A549 (cell line): ENCODE measurements at regions not wholly inside any gene's neighbourhood (a gene's known extent, or its start where the extent isn't known, plus 50 kb on each side); places are given as distances from the start of the nearest gene placed in this dataset.

Experiments used
- ATAC-seq, 2 experiments: fragments of 200-7000 bp in 1 of 2; fragments of >200 bp in 1 of 2; cut with Nextera tagmentation in 1 of 2; cut with Tn5 transposase in 1 of 2; 3 replicates each; pipeline versions ENCODE4 v1.8.0 to v1.9.1; 2018 to 2020; ENCODE audit warnings: mild to moderate bottlenecking in 1 of 2, moderate library complexity in 1 of 2
- CTCF ChIA-PET: fragments of 300-600 bp; sonication (Branson Sonifier 250); formaldehyde crosslinking; extraction: SDS; loops from one replicate; lab custom pipeline; 2021; ENCODE audit warnings: antibody characterized with exemption, inconsistent platforms; lab: Yijun Ruan, JAX
- POLR2A ChIA-PET: fragments of 350-600 bp; formaldehyde crosslinking; extraction: SDS; loops from one replicate; lab custom pipeline; 2021; ENCODE audit warnings: antibody characterized with exemption, inconsistent platforms; lab: Yijun Ruan, JAX
- DNase-seq, 2 experiments: peaks; one replicate each; pipeline versions ENCODE4 v3.0.0 to v3.0.0-alpha.2; 2011 to 2016; ENCODE audit warnings: low read depth in 1 of 2, low spot score in 1 of 2
- FAIRE-seq: peaks from 2 replicates; lab custom pipeline; 2011; peaks lifted over from hg19 to GRCh38; lab: Jason Lieb, UNC
- H3K27ac ChIP-seq, 2 experiments: fragments of >200 bp; sonication (Bioruptor Twin); formaldehyde crosslinking; 3 replicates each; pipeline ENCODE4 v1.5.1; 2016 to 2017
- H3K4me1 ChIP-seq: fragments of >200 bp; sonication (Bioruptor Twin); formaldehyde crosslinking; 3 replicates; pipeline ENCODE4 v1.6.1; 2016
- H3K4me2 ChIP-seq: fragments of >200 bp; sonication (Bioruptor Twin); formaldehyde crosslinking; 3 replicates; pipeline ENCODE4 v1.6.1; 2016
- H3K4me3 ChIP-seq: fragments of >200 bp; sonication (Bioruptor Twin); formaldehyde crosslinking; 3 replicates; pipeline ENCODE4 v1.5.1; 2016
- H3K9me3 ChIP-seq: fragments of >200 bp; sonication (Bioruptor Twin); formaldehyde crosslinking; 3 replicates; pipeline ENCODE4 v1.6.1; 2016
- BHLHE40 ChIP-seq: IDR thresholded peaks from 2 replicates; pipeline ENCODE4 v1.6.1; 2012; ENCODE audit warnings: low read depth, low read length, inconsistent platforms
- CBX2 ChIP-seq: fragments of 200-600 bp; sonication (generic); IDR thresholded peaks from 2 replicates; pipeline ENCODE4 v1.6.1; 2016; ENCODE audit warnings: low read depth, mild to moderate bottlenecking, borderline replicate concordance
- CBX8 ChIP-seq: fragments of 200-600 bp; sonication (generic); IDR thresholded peaks from 2 replicates; pipeline ENCODE4 v1.6.1; 2016
- E2F6 ChIP-seq: IDR thresholded peaks from 2 replicates; pipeline ENCODE4 v1.6.1; 2012; ENCODE audit warnings: low read depth, borderline replicate concordance
- EP300 ChIP-seq, 2 experiments: fragments of >200 bp; sonication (Bioruptor Twin); formaldehyde crosslinking; IDR thresholded peaks; 2 replicates in 1 of 2; 3 replicates in 1 of 2; pipeline ENCODE4 v1.6.1; 2016 to 2017
- FOSL2 ChIP-seq, 2 experiments: fragments of 450-650 bp in 1 of 2; fragments of >200 bp in 1 of 2; sonication (Bioruptor Twin) in 1 of 2; formaldehyde crosslinking; IDR thresholded peaks; 2 replicates each; pipeline versions ENCODE4 v1.5.0 to v1.6.1; 2016 to 2020; ENCODE audit warnings: mild to moderate bottlenecking in 1 of 2, moderate library complexity in 1 of 2
- GATA3 ChIP-seq: IDR thresholded peaks from 2 replicates; pipeline ENCODE4 v1.6.1; 2012; ENCODE audit warnings: borderline replicate concordance
- HES2 ChIP-seq: fragments of >200 bp; sonication (Bioruptor Twin); formaldehyde crosslinking; IDR thresholded peaks from 2 replicates; pipeline ENCODE4 v1.6.1; 2016
- HEYL ChIP-seq: fragments of 250-450 bp; sonication (Bioruptor Pico); IDR thresholded peaks from 2 replicates; pipeline ENCODE4 v1.8.0; 2021; ENCODE audit warnings: mild to moderate bottlenecking, moderate library complexity
- HMGXB4 ChIP-seq: fragments of 250-450 bp; sonication (Bioruptor Pico); IDR thresholded peaks from 2 replicates; pipeline ENCODE4 v1.5.0; 2021; ENCODE audit warnings: mild to moderate bottlenecking, moderate library complexity, borderline replicate concordance
- HOXA7 ChIP-seq: fragments of 250-450 bp; sonication (Bioruptor Pico); IDR thresholded peaks from 2 replicates; pipeline ENCODE4 v1.5.0; 2020; ENCODE audit warnings: mild to moderate bottlenecking, moderate library complexity
- HOXB5 ChIP-seq: fragments of 250-450 bp; sonication (Bioruptor Pico); IDR thresholded peaks from 2 replicates; pipeline ENCODE4 v1.5.0; 2020; ENCODE audit warnings: mild to moderate bottlenecking, moderate library complexity
- KDM1A ChIP-seq: fragments of 200-600 bp; sonication (generic); IDR thresholded peaks from 2 replicates; pipeline ENCODE4 v1.6.1; 2016; ENCODE audit warnings: low read depth, mild to moderate bottlenecking
- KDM5A ChIP-seq: fragments of 200-600 bp; sonication (generic); IDR thresholded peaks from 2 replicates; pipeline ENCODE4 v1.6.1; 2016; ENCODE audit warnings: antibody characterized with exemption, mild to moderate bottlenecking
- NR3C1 ChIP-seq: fragments of >200 bp; sonication (Bioruptor Twin); formaldehyde crosslinking; IDR thresholded peaks from 3 replicates; pipeline ENCODE4 v1.6.1; 2017
- PBX3 ChIP-seq: IDR thresholded peaks from 2 replicates; pipeline ENCODE4 v1.6.1; 2012
- PHF8 ChIP-seq: fragments of 200-600 bp; sonication (generic); IDR thresholded peaks from 2 replicates; pipeline ENCODE4 v1.6.1; 2016; ENCODE audit warnings: low read depth, mild to moderate bottlenecking, antibody characterized with exemption, moderate library complexity, borderline replicate concordance
- RAD21 ChIP-seq, 2 experiments: fragments of >200 bp in 1 of 2; sonication (Bioruptor Twin) in 1 of 2; formaldehyde crosslinking in 1 of 2; IDR thresholded peaks in 1 of 2; conservative IDR thresholded peaks in 1 of 2; 2 replicates in 1 of 2; 3 replicates in 1 of 2; pipeline ENCODE4 v1.6.1; 2012 to 2018; ENCODE audit warnings: inconsistent platforms in 1 of 2
- RCOR1 ChIP-seq: fragments of 150-350 bp; IDR thresholded peaks from 2 replicates; pipeline ENCODE4 v1.6.1; 2014; ENCODE audit warnings: antibody characterized with exemption, low read length, low read depth
- RNF2 ChIP-seq: fragments of 200-600 bp; sonication (generic); IDR thresholded peaks from 2 replicates; pipeline ENCODE4 v1.6.1; 2016; ENCODE audit warnings: low read depth, mild to moderate bottlenecking, antibody characterized with exemption, moderate library complexity, borderline replicate concordance
- SREBF2 ChIP-seq: fragments of 450-650 bp; IDR thresholded peaks from 2 replicates; pipeline ENCODE4 v1.6.1; 2014; ENCODE audit warnings: mild to moderate bottlenecking, moderate library complexity
- TFCP2L1 ChIP-seq: fragments of 250-450 bp; sonication (Bioruptor Pico); IDR thresholded peaks from 2 replicates; pipeline ENCODE4 v1.5.0; 2021; ENCODE audit warnings: mild to moderate bottlenecking
- ZC3H11A ChIP-seq: fragments of 450-650 bp; IDR thresholded peaks from 2 replicates; pipeline ENCODE4 v1.6.1; 2014; ENCODE audit warnings: antibody characterized with exemption, mild to moderate bottlenecking
- ZFP36 ChIP-seq: fragments of 450-650 bp; IDR thresholded peaks from 2 replicates; pipeline ENCODE4 v1.6.1; 2014; ENCODE audit warnings: borderline replicate concordance; ENCODE audit not compliant: partially characterized antibody
- ZNF302 ChIP-seq: fragments of 250-450 bp; sonication (Bioruptor Pico); IDR thresholded peaks from 2 replicates; pipeline ENCODE4 v1.9.0; 2021; ENCODE audit warnings: inconsistent platforms, mild to moderate bottlenecking, moderate library complexity
- WGBS: methylation state at CpG from one replicate; pipeline ENCODE4 v1.1.6; 2017; ENCODE audit errors: missing lambda C conversion rate; 5-methylcytosine and 5-hydroxymethylcytosine counted together

GRCh38 chr4:74878323-74878722 lies 54.6 kb upstream of the PARM1 start:
- ATAC-seq (no peak), DNase-seq (no peak), FAIRE-seq (no peak)
- CTCF ChIA-PET, result interaction anchor here (0.6 kb wide), 2 partner anchors 16 to 73 kb away, joined by 3 to 7 read pairs; no protein-coding TSS in a partner anchor
- WGBS, result 35% methylated on average over 3 of the region's 3 CpGs
- H3K4me1 ChIP-seq, result peaks cover 1% of the 10 kb centered on the region; the same call in 1 of the 3 replicates
- TF ChIP-seq PHF8 (no peak), KDM5A (no peak), HES2 (no peak), HOXA7 (CRISPR knock-in tag) (no peak), HOXB5 (CRISPR knock-in tag) (no peak), ZFP36 (no peak), HEYL (no peak), PBX3 (no peak), HMGXB4 (CRISPR knock-in tag) (no peak), RNF2 (no peak), ZC3H11A (no peak), RAD21 (conservative IDR thresholded peaks at IDR 0.05 in 1 of 2, IDR thresholded peaks at IDR 0.05 in 1 of 2) (no peak), CBX2 (no peak)
- POLR2A ChIA-PET, result no interaction called here
- H3K4me2 ChIP-seq, result no peak overlapping the region
- no peaks in the 10 kb centered on the region for H3K9me3 ChIP-seq
- no peak overlapping the region for H3K27ac ChIP-seq
- no peak overlapping the region for H3K4me3 ChIP-seq

- Histone ChIP-seq H3K4me2 (no peak overlapping the region), H3K9me3 (no peaks in the 10 kb centered on the region), H3K4me3 (no peak overlapping the region), H3K27ac (no peak overlapping the region), H3K4me1 (peaks cover 4% of the 10 kb centered on the region; the same call in 1 of the 3 replicates)
- DNase-seq (no peak), FAIRE-seq (no peak), ATAC-seq (no peak)
- 81% methylated on average over 2 of the region's 2 CpGs for WGBS
- ChIA-PET CTCF (interaction anchor here (0.9 to 2.2 kb wide), 5 partner anchors 9 to 415 kb away, joined by 3 to 7 read pairs (median 5); no protein-coding TSS in a partner anchor), POLR2A (no interaction called here)
- TF ChIP-seq FOSL2 (IDR thresholded peaks at IDR 0.05) (no peak), FOSL2 (CRISPR knock-in tag; IDR thresholded peaks at IDR 0.05) (no peak), NR3C1 (no peak), ZNF302 (CRISPR knock-in tag) (no peak), E2F6 (no peak), ZC3H11A (no peak), SREBF2 (no peak), KDM1A (no peak), BHLHE40 (no peak), TFCP2L1 (no peak), RNF2 (no peak), KDM5A (no peak), GATA3 (no peak), CBX8 (no peak), RCOR1 (no peak), EP300 (IDR thresholded peaks at IDR 0.05) (no peak)
Observed at GRCh38 chr4:74875451-74875850, 57.5 kb upstream of the PARM1 start.
